WERI-Rb-1 (cell line): ENCODE measurements at regions not wholly inside any gene's neighbourhood (a gene's known extent, or its start where the extent isn't known, plus 50 kb on each side); places are given as distances from the start of the nearest gene placed in this dataset.

Experiments used
- DNase-seq: peaks from one replicate; pipeline ENCODE4 v3.0.0-alpha.2; 2020
- H3K27ac ChIP-seq: fragments of 250-450 bp; sonication (Bioruptor Pico); 2 replicates; pipeline ENCODE4 v1.5.1; 2020; ENCODE audit warnings: mild to moderate bottlenecking, moderate library complexity
- H3K27me3 ChIP-seq: fragments of 250-450 bp; sonication (Bioruptor Pico); 2 replicates; pipeline ENCODE4 v1.5.1; 2021; ENCODE audit warnings: mild to moderate bottlenecking, low read depth, moderate library complexity; ENCODE audit not compliant: insufficient read depth, severe bottlenecking
- H3K36me3 ChIP-seq: fragments of 250-450 bp; sonication (Bioruptor Pico); 2 replicates; pipeline ENCODE4 v1.5.1; 2020; ENCODE audit warnings: mild to moderate bottlenecking, moderate library complexity
- H3K4me3 ChIP-seq: 2 replicates; pipeline ENCODE4 v1.5.1; 2011; ENCODE audit warnings: low read depth, mild to moderate bottlenecking, control low read depth, low read length
- H3K9me3 ChIP-seq: fragments of 250-450 bp; sonication (Bioruptor Pico); 2 replicates; pipeline ENCODE4 v1.5.1; 2021; ENCODE audit warnings: mild to moderate bottlenecking, moderate library complexity; ENCODE audit not compliant: severe bottlenecking
- TF ChIP-seq, protein P1 (sequence below): IDR thresholded peaks from 2 replicates; pipeline ENCODE4 v1.5.1; 2011; ENCODE audit warnings: low read depth, mild to moderate bottlenecking, control low read depth, inconsistent platforms, low read length

DNA sequence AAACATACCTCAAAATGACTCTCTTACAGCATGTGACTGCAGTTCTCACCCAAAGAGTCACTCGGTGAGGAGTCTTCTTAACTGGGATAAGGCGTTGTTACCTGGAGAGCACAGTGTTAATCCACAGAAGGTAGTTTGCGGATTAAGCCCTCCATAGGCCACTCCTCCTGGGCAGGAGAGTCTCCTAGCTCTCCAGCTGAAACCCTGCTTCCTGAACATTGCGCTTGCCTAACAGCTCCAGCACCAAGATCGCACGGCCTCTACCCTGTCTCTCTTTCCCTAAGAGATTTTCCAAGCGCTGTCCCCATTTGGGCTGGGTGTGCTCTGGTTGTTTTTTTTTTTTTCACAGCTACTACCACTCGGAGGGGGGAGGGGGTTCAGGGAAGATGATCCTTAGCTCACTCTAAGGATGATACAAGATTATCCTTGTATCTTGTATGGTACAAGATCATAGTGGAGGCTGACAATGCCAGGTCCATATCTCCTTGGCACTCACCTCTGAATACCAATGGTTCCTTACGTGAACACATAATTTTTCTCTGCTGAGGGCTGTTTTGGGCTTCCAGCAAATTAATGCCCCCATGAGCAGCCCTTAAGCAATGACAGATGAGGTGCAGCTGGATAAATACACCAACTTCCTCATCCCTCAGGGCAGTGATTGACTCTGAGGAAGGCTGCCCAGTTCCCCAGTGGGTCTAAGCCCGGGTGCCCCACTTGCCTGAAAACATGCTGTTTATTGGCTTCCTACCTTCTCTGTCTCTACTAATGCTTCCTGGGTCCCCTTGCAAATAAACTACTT is 185.2 kb upstream of the TSC22D2 start:
- Histone ChIP-seq H3K9me3 (peaks cover 2% of the 10 kb centered on the region), H3K27ac (no peak overlapping the region; the same call in 1 of the 2 replicates), H3K27me3 (no peaks in the 10 kb centered on the region), H3K36me3 (no peaks in the 10 kb centered on the region), H3K4me3 (peak overlapping the region; percentile 28)
- peak; percentile 79 for DNase-seq
- TF ChIP-seq, protein P1, sequence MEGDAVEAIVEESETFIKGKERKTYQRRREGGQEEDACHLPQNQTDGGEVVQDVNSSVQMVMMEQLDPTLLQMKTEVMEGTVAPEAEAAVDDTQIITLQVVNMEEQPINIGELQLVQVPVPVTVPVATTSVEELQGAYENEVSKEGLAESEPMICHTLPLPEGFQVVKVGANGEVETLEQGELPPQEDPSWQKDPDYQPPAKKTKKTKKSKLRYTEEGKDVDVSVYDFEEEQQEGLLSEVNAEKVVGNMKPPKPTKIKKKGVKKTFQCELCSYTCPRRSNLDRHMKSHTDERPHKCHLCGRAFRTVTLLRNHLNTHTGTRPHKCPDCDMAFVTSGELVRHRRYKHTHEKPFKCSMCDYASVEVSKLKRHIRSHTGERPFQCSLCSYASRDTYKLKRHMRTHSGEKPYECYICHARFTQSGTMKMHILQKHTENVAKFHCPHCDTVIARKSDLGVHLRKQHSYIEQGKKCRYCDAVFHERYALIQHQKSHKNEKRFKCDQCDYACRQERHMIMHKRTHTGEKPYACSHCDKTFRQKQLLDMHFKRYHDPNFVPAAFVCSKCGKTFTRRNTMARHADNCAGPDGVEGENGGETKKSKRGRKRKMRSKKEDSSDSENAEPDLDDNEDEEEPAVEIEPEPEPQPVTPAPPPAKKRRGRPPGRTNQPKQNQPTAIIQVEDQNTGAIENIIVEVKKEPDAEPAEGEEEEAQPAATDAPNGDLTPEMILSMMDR: no peak

DNA sequence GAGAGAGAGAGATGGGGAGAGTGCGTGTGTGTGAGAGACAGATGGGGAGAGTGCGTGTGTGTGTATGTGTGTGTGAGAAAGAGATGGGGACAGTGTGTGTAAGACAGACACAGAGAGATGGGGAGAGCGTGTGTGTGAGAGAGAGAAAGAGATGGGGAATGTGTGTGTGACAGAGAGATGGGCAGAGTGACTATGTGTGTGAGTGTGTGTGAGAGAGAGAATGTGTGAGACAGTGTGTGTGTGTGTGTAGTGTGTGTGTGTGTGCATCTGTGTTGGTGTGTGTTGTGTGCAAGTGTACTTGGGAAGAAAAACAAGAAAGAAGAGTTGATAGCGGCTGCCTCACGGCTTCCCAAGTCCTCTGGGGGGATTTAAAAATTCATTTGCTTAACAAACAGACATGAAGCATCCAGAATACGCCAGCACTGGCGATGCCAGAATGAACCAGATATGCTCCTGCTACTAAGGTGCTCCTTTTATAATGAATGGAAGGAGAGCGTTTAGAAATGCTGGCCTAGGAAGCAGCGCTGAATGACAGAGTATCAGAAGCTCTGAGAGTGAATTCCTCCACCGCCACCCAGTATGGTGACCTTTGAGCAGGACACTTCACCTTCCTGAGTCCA is 186.1 kb upstream of the TSC22D2 start:
- TF ChIP-seq, protein P1: no peak
- H3K4me3 ChIP-seq: no peak overlapping the region
- H3K36me3 ChIP-seq: no peaks in the 10 kb centered on the region
- no peaks in the 10 kb centered on the region for H3K27me3 ChIP-seq
- no peak for DNase-seq
- H3K9me3 ChIP-seq: peaks cover 7% of the 10 kb centered on the region
- no peak overlapping the region; the same call in 1 of the 2 replicates for H3K27ac ChIP-seq

DNA sequence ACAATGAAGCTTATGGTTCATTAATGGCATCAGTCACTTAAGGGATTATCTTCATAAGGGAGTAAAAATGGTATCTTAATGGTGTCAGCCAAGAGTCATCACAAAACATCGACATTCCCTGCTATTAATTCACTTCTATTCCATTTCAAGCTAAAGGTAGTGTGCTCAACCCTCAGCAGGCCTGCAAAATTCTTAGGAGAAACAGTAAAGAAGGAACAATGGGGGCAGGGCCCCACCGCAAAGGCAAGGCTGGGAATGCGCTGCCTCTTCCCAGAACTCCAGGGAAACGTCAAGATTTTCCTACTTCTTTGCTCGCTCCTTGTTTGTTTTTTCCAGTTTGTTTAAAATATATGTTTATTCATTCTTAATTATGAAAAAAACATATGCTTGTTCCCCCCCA is 187.3 kb upstream of the TSC22D2 start:
- DNase-seq: no peak
- Histone ChIP-seq H3K27me3 (no peaks in the 10 kb centered on the region), H3K9me3 (peaks cover 7% of the 10 kb centered on the region), H3K4me3 (peak overlapping the region; percentile 42), H3K27ac (peak overlapping the region; percentile 61), H3K36me3 (no peaks in the 10 kb centered on the region)
- TF ChIP-seq, protein P1: no peak

DNA sequence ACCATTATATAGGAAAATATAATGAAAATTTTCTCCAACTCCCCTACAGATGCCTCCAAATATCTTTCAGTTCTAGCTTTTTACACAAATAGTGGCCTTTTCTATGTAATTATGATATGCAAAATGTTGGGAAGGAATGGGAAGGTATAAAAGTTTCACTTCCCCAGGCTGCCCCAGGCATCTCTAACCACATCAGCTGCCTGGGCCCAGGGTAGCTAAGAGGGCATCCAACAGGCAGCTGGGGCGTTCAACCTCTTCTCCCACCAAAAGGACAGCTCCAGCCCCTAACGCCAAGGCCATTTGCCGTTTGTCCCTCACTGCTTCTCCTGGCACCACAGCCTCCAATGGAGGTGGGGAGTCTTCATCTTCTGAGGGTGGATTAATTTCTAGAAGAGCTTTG is 188.1 kb upstream of the TSC22D2 start:
- Histone ChIP-seq H3K36me3 (no peaks in the 10 kb centered on the region), H3K27me3 (no peaks in the 10 kb centered on the region)

DNA sequence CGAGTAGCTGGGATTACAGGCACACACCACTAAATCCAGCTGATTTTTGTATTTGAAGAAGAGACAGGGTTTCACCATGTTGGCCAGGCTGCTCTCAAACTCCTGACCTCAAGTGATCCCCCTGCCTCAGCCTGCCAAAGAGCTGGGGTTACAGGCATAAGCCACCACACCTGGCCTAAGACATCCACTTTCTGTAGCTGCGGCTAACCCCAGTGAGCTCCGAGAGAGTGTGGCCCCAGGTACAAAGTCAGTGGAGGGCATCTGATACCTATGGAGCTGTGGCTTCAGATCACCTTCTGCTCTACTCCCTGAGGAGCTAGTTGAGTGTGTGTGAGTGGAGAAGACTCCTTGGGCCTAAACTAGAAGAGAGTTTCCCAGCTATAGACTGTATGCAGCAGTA is 189.3 kb upstream of the TSC22D2 start:
- H3K4me3 ChIP-seq: no peak overlapping the region
- no peak overlapping the region for H3K27ac ChIP-seq
- H3K27me3 ChIP-seq: no peaks in the 10 kb centered on the region
- H3K36me3 ChIP-seq: no peaks in the 10 kb centered on the region
- DNase-seq: no peak
- TF ChIP-seq, protein P1: no peak
- peaks cover 7% of the 10 kb centered on the region for H3K9me3 ChIP-seq

More for the DNA sequence above, 188.1 kb upstream of the TSC22D2 start:
- Histone ChIP-seq H3K27ac (no peak overlapping the region), H3K4me3 (no peak overlapping the region), H3K9me3 (peaks cover 7% of the 10 kb centered on the region)
- DNase-seq: no peak
- TF ChIP-seq, protein P1: no peak
